A549 (cell line): ENCODE measurements at regions not wholly inside any gene's neighbourhood (a gene's known extent, or its start where the extent isn't known, plus 50 kb on each side); places are given as distances from the start of the nearest gene placed in this dataset.

ENCODE experiments used
- ATAC-seq, 2 experiments: fragments of 200-7000 bp in 1 of 2; fragments of >200 bp in 1 of 2; cut with Nextera tagmentation in 1 of 2; cut with Tn5 transposase in 1 of 2; 3 replicates each; pipeline versions ENCODE4 v1.8.0 to v1.9.1; 2018 to 2020; ENCODE audit warnings: mild to moderate bottlenecking in 1 of 2, moderate library complexity in 1 of 2
- CTCF ChIA-PET: fragments of 300-600 bp; sonication (Branson Sonifier 250); formaldehyde crosslinking; extraction: SDS; loops from one replicate; lab custom pipeline; 2021; ENCODE audit warnings: antibody characterized with exemption, inconsistent platforms; lab: Yijun Ruan, JAX
- POLR2A ChIA-PET: fragments of 350-600 bp; formaldehyde crosslinking; extraction: SDS; loops from one replicate; lab custom pipeline; 2021; ENCODE audit warnings: antibody characterized with exemption, inconsistent platforms; lab: Yijun Ruan, JAX
- DNase-seq, 2 experiments: peaks; one replicate each; pipeline versions ENCODE4 v3.0.0 to v3.0.0-alpha.2; 2011 to 2016; ENCODE audit warnings: low read depth in 1 of 2, low spot score in 1 of 2
- FAIRE-seq: peaks from 2 replicates; lab custom pipeline; 2011; peaks lifted over from hg19 to GRCh38; lab: Jason Lieb, UNC
- H3K27ac ChIP-seq, 2 experiments: fragments of >200 bp; sonication (Bioruptor Twin); formaldehyde crosslinking; 3 replicates each; pipeline ENCODE4 v1.5.1; 2016 to 2017
- H3K4me1 ChIP-seq: fragments of >200 bp; sonication (Bioruptor Twin); formaldehyde crosslinking; 3 replicates; pipeline ENCODE4 v1.6.1; 2016
- H3K4me2 ChIP-seq: fragments of >200 bp; sonication (Bioruptor Twin); formaldehyde crosslinking; 3 replicates; pipeline ENCODE4 v1.6.1; 2016
- H3K4me3 ChIP-seq: fragments of >200 bp; sonication (Bioruptor Twin); formaldehyde crosslinking; 3 replicates; pipeline ENCODE4 v1.5.1; 2016
- H3K9me3 ChIP-seq: fragments of >200 bp; sonication (Bioruptor Twin); formaldehyde crosslinking; 3 replicates; pipeline ENCODE4 v1.6.1; 2016
- EHF ChIP-seq: fragments of 250-450 bp; sonication (Bioruptor Pico); IDR thresholded peaks from 2 replicates; pipeline ENCODE4 v1.5.0; 2020; ENCODE audit warnings: mild to moderate bottlenecking
- FOSL2 ChIP-seq, 2 experiments: fragments of 450-650 bp in 1 of 2; fragments of >200 bp in 1 of 2; sonication (Bioruptor Twin) in 1 of 2; formaldehyde crosslinking; IDR thresholded peaks; 2 replicates each; pipeline versions ENCODE4 v1.5.0 to v1.6.1; 2016 to 2020; ENCODE audit warnings: mild to moderate bottlenecking in 1 of 2, moderate library complexity in 1 of 2
- HOXB13 ChIP-seq: fragments of 250-450 bp; sonication (Bioruptor Pico); IDR thresholded peaks from 2 replicates; pipeline ENCODE4 v1.5.0; 2020; ENCODE audit warnings: low read depth, mild to moderate bottlenecking, moderate library complexity
- HOXB5 ChIP-seq: fragments of 250-450 bp; sonication (Bioruptor Pico); IDR thresholded peaks from 2 replicates; pipeline ENCODE4 v1.5.0; 2020; ENCODE audit warnings: mild to moderate bottlenecking, moderate library complexity
- JUNB ChIP-seq: fragments of >200 bp; sonication (Bioruptor Twin); formaldehyde crosslinking; IDR thresholded peaks from 2 replicates; pipeline ENCODE4 v1.6.1; 2016
- MYC ChIP-seq: IDR thresholded peaks from 2 replicates; pipeline ENCODE4 v1.6.1; 2012; ENCODE audit warnings: mild to moderate bottlenecking, inconsistent platforms, low read length, improper control_type of control experiment, borderline replicate concordance
- NR3C1 ChIP-seq: fragments of >200 bp; sonication (Bioruptor Twin); formaldehyde crosslinking; IDR thresholded peaks from 3 replicates; pipeline ENCODE4 v1.6.1; 2017
- PHF8 ChIP-seq: fragments of 200-600 bp; sonication (generic); IDR thresholded peaks from 2 replicates; pipeline ENCODE4 v1.6.1; 2016; ENCODE audit warnings: low read depth, mild to moderate bottlenecking, antibody characterized with exemption, moderate library complexity, borderline replicate concordance
- POLR2AphosphoS2 ChIP-seq: conservative IDR thresholded peaks from 2 replicates; pipeline ENCODE4 v1.6.1; 2012; ENCODE audit warnings: low read length, improper control_type of control experiment, inconsistent platforms
- RAD21 ChIP-seq, 2 experiments: fragments of >200 bp in 1 of 2; sonication (Bioruptor Twin) in 1 of 2; formaldehyde crosslinking in 1 of 2; IDR thresholded peaks in 1 of 2; conservative IDR thresholded peaks in 1 of 2; 2 replicates in 1 of 2; 3 replicates in 1 of 2; pipeline ENCODE4 v1.6.1; 2012 to 2018; ENCODE audit warnings: inconsistent platforms in 1 of 2
- RFX5 ChIP-seq: fragments of 450-650 bp; IDR thresholded peaks from 2 replicates; pipeline ENCODE4 v1.7.1; 2014; ENCODE audit warnings: antibody characterized with exemption, mild to moderate bottlenecking, moderate library complexity
- SREBF2 ChIP-seq: fragments of 450-650 bp; IDR thresholded peaks from 2 replicates; pipeline ENCODE4 v1.6.1; 2014; ENCODE audit warnings: mild to moderate bottlenecking, moderate library complexity
- TFCP2L1 ChIP-seq: fragments of 250-450 bp; sonication (Bioruptor Pico); IDR thresholded peaks from 2 replicates; pipeline ENCODE4 v1.5.0; 2021; ENCODE audit warnings: mild to moderate bottlenecking
- ZNF302 ChIP-seq: fragments of 250-450 bp; sonication (Bioruptor Pico); IDR thresholded peaks from 2 replicates; pipeline ENCODE4 v1.9.0; 2021; ENCODE audit warnings: inconsistent platforms, mild to moderate bottlenecking, moderate library complexity
- WGBS: methylation state at CpG from one replicate; pipeline ENCODE4 v1.1.6; 2017; ENCODE audit errors: missing lambda C conversion rate; 5-methylcytosine and 5-hydroxymethylcytosine counted together
- TF ChIP-seq, protein P1 (sequence below): fragments of 250-450 bp; sonication (Bioruptor Pico); IDR thresholded peaks from 2 replicates; pipeline ENCODE4 v1.5.0; 2020; ENCODE audit warnings: low read depth, mild to moderate bottlenecking, moderate library complexity
- TF ChIP-seq, protein P2 (sequence below): fragments of 250-450 bp; sonication (Bioruptor Pico); IDR thresholded peaks from 2 replicates; pipeline ENCODE4 v1.5.0; 2021; ENCODE audit warnings: mild to moderate bottlenecking, moderate library complexity, borderline replicate concordance
- TF ChIP-seq, protein P3 (sequence below): fragments of >200 bp; sonication (Bioruptor Twin); formaldehyde crosslinking; IDR thresholded peaks from 3 replicates; pipeline ENCODE4 v1.6.1; 2016

DNA sequence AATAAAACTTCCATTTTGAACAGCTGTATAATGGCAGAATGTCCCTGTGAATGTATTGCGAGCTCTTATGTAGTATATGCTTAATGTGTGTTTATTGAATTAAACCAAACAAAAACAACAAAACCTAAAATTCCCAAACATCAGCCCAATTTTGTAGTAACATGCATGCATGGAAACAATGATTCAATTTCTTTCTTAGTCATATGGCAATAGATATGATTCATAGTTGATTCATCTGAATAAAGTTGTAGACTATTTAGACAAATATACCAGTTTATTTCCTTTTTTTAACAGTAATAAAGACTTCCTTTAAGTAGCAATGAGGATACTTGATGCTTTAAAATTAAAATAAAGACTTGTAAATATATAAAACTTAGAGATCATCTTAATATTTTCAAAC lies 670.6 kb downstream of the CD109 start:
- ATAC-seq, result no peak
- TF ChIP-seq, protein P1, sequence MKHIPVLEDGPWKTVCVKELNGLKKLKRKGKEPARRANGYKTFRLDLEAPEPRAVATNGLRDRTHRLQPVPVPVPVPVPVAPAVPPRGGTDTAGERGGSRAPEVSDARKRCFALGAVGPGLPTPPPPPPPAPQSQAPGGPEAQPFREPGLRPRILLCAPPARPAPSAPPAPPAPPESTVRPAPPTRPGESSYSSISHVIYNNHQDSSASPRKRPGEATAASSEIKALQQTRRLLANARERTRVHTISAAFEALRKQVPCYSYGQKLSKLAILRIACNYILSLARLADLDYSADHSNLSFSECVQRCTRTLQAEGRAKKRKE (CRISPR knock-in tag), result no peak
- TF ChIP-seq SREBF2 (no peak), EHF (CRISPR knock-in tag) (no peak), MYC (no peak), RAD21 (conservative IDR thresholded peaks at IDR 0.05 in 1 of 2, IDR thresholded peaks at IDR 0.05 in 1 of 2) (no peak), RFX5 (no peak)
- TF ChIP-seq, all 56 proteins: peak for 0
- H3K4me3 ChIP-seq, result no peak overlapping the region
- POLR2A ChIA-PET, result no interaction called here
- H3K9me3 ChIP-seq, result no peaks in the 10 kb centered on the region
- no peak for DNase-seq
- CTCF ChIA-PET, result no interaction called here
- FAIRE-seq, result no peak
- no peaks in the 10 kb centered on the region for H3K4me1 ChIP-seq
- WGBS, result 89% methylated on average over 1 of the region's 1 CpG
- no peak overlapping the region for H3K4me2 ChIP-seq
- no peak overlapping the region for H3K27ac ChIP-seq

- WGBS, result 79% methylated on average over 1 of the region's 1 CpG
- DNase-seq (no peak), ATAC-seq (no peak), FAIRE-seq (no peak)
- Histone ChIP-seq H3K9me3 (no peaks in the 10 kb centered on the region), H3K4me1 (no peaks in the 10 kb centered on the region), H3K27ac (no peak overlapping the region), H3K4me3 (no peak overlapping the region), H3K4me2 (no peak overlapping the region)
- ChIA-PET POLR2A (no interaction called here), CTCF (no interaction called here)
- TF ChIP-seq RFX5, result no peak
- no peak for TF ChIP-seq TFCP2L1 (CRISPR knock-in tag)
- TF ChIP-seq POLR2AphosphoS2, result no peak
- TF ChIP-seq, protein P2, sequence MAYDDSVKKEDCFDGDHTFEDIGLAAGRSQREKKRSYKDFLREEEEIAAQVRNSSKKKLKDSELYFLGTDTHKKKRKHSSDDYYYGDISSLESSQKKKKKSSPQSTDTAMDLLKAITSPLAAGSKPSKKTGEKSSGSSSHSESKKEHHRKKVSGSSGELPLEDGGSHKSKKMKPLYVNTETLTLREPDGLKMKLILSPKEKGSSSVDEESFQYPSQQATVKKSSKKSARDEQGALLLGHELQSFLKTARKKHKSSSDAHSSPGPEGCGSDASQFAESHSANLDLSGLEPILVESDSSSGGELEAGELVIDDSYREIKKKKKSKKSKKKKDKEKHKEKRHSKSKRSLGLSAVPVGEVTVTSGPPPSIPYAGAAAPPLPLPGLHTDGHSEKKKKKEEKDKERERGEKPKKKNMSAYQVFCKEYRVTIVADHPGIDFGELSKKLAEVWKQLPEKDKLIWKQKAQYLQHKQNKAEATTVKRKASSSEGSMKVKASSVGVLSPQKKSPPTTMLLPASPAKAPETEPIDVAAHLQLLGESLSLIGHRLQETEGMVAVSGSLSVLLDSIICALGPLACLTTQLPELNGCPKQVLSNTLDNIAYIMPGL (CRISPR knock-in tag), result no peak
Observed at GRCh38 chr6:74362391-74362790, 666.4 kb downstream of the CD109 start.

DNA sequence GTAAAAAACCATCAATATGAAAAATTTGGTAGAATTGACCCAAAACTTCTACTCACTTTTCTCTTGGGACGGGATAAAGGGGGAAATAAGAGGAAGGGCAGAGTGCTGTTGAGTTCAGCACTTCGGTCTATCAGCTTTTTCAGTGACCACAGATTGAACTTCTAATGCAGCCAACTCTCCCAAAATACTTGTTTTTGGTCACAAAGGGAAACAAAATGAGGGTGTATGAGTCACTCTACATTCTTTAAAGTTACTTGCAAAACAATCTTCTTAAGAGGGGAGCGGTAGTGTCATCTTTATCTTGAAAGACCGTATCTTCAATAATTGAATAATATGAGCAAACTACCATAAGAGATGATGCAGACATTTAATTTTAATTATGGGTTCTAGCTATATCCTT lies 661.3 kb downstream of the CD109 start:
- Histone ChIP-seq H3K9me3 (no peaks in the 10 kb centered on the region), H3K4me1 (peaks cover 9% of the 10 kb centered on the region; the same call in 2 of the 3 replicates), H3K27ac (no peak overlapping the region), H3K4me3 (no peak overlapping the region), H3K4me2 (no peak overlapping the region)
- ChIA-PET CTCF (no interaction called here), POLR2A (no interaction called here)
- ATAC-seq (no peak), DNase-seq (no peak), FAIRE-seq (no peak)
- TF ChIP-seq, protein P3, sequence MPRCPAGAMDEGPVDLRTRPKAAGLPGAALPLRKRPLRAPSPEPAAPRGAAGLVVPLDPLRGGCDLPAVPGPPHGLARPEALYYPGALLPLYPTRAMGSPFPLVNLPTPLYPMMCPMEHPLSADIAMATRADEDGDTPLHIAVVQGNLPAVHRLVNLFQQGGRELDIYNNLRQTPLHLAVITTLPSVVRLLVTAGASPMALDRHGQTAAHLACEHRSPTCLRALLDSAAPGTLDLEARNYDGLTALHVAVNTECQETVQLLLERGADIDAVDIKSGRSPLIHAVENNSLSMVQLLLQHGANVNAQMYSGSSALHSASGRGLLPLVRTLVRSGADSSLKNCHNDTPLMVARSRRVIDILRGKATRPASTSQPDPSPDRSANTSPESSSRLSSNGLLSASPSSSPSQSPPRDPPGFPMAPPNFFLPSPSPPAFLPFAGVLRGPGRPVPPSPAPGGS, result no peak
- no peak for TF ChIP-seq HOXB13
- no peak for TF ChIP-seq ZNF302
- no peak for TF ChIP-seq FOSL2 (IDR thresholded peaks at IDR 0.05)
- no peak for TF ChIP-seq FOSL2 (CRISPR knock-in tag; IDR thresholded peaks at IDR 0.05)
- TF ChIP-seq HOXB5 (CRISPR knock-in tag), result no peak
- TF ChIP-seq, protein P1 (CRISPR knock-in tag), result no peak
- TF ChIP-seq MYC, result no peak
- no peak for TF ChIP-seq PHF8
- TF ChIP-seq JUNB, result no peak
- no peak for TF ChIP-seq NR3C1
- 69% methylated on average over 4 of the region's 4 CpGs for WGBS
